LNCAP (cell line): ENCODE measurements at regions not wholly inside any gene's neighbourhood (a gene's known extent, or its start where the extent isn't known, plus 50 kb on each side); places are given as distances from the start of the nearest gene placed in this dataset.
A peak's percentile ranks its signal among the peaks of the same experiment; 100 is the strongest.

Source experiments
- TF ChIP-seq, protein P1 (sequence below): fragments of 450-650 bp; IDR thresholded peaks from 2 replicates; pipeline ENCODE4 v1.5.1; 2017; ENCODE audit warnings: mild to moderate bottlenecking

DNA sequence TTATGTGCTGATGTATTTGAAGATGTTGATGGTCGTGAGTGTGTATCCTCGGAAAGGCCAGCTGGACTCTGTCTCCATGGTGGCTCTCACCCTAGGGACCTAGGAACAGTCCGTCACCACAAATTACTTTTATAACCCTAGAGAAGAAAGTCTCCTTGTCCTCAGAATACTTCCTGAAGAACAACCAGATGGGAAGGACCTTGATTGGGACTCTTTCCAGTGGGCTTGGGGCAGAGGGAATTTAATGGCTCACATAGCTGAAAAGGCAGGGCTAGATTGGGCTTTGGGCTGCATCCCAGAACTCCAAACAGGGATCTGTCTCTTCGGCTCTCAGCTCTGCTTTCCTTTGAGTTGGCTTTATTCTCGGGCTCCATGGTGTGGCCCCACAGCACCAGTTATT lies 90.8 kb downstream of the TBX19 start:
- TF ChIP-seq, protein P1, sequence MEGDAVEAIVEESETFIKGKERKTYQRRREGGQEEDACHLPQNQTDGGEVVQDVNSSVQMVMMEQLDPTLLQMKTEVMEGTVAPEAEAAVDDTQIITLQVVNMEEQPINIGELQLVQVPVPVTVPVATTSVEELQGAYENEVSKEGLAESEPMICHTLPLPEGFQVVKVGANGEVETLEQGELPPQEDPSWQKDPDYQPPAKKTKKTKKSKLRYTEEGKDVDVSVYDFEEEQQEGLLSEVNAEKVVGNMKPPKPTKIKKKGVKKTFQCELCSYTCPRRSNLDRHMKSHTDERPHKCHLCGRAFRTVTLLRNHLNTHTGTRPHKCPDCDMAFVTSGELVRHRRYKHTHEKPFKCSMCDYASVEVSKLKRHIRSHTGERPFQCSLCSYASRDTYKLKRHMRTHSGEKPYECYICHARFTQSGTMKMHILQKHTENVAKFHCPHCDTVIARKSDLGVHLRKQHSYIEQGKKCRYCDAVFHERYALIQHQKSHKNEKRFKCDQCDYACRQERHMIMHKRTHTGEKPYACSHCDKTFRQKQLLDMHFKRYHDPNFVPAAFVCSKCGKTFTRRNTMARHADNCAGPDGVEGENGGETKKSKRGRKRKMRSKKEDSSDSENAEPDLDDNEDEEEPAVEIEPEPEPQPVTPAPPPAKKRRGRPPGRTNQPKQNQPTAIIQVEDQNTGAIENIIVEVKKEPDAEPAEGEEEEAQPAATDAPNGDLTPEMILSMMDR: no peak

DNA sequence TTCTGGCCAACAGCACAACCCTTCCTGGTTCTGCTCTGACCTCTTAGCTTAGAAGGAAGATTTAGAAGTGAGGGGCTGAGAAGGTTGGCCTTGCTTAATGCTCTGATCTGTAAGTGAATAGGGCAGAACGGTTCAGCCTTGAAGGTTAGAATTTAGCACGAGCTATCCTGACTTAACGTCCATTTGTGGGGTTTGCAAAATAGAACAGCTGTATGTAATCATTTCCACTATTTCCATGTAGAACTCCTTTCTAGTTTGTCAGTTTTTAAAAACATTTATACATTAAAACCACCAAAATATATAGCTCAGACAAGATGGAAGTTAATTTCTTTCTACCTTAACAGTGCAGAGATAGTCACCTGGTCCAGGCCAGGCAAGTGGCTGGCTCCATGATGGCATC lies 89.9 kb downstream of the TBX19 start:
- TF ChIP-seq, protein P1: no peak

DNA sequence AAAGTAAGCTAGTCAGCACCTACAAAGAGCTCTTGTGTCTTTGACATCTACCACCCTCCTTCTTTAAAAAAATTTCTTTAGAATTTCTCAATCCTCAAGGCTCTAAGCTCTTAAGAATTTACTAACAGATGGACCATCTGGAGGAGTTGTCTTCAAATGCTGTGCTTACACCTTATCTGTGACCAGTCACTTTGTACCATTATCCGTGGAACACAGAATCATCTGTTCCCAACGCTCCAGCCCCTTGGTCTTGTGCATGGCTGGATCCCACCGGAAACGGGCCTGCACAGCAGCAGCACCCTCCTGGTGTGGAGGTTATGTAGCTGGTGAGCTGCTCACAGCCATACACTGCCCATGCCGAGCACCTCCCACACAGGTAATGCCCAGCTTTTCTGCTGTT lies 89.0 kb downstream of the TBX19 start:
- TF ChIP-seq, protein P1: no peak

DNA sequence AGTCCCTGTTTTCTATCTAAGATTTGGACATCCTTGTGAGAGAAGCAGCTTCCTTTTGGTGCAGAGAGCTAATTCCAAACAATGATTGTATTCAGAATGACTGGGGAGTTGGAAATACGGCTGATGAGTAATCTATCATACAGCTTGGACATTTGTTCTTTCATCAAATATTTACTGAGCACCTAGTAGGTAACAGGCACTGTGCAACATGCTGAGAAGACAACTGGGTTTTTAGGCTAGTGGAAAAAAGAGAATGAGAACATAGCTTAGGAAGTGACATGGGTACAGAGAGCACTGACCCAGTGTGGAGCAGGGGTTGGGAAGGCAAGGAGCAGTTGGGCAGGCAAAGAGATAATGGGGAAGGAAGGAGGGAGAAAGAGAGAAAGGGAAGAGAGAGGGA lies 87.5 kb downstream of the TBX19 start:
- TF ChIP-seq, protein P1: no peak

DNA sequence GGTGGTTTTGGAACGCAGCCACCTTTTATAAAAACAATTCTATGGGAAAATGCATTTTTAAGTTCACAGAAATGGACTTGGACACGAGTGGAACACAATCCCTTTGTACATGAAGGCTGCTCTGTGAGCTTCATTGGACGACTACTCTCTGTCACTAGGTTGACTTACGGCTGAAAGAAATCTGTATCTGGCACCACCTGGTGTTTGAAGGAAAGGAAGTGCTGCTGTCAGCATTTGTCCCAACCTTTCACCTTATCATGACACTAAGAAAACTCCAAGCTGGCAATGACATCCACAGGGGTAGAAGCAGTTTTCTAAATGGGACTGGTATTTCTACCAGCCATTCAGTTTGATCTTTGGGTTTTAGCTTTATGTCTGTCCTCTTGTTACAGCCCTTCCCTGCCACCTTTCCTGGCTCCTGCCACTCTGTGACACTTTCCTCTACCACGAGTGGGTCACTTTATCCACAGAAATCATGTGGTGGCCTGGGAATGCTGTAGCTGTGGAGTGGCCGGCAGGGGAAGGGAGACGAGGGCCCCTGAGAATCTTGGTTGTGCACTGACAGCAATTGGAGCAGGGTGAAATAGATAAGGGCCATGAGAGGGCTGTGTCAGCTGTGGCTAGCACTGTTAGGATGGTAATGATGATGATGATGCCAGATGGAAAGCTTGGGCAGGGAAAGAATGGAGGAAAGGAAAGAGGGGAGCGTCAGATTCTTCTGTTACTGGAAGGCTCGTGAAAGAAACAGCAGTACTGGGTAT lies 85.2 kb downstream of the TBX19 start:
- TF ChIP-seq, protein P1: peak; percentile 59
